ENCODE measurements at regions not wholly inside any gene's neighbourhood (a gene's known extent, or its start where the extent isn't known, plus 50 kb on each side); places are given as distances from the start of the nearest gene placed in this dataset.

- TF ChIP-seq CTCF (IDR thresholded peaks at IDR 0.05) = no peak
- TF ChIP-seq POLR2A (IDR thresholded peaks at IDR 0.05) = no peak
These were observed 329.0 kb upstream of the AZI2 start for GRCh38 chr3:28677581-28677980.

All from lower leg skin (tissue), 3 donors.